Mucosa of rectum (tissue), 2 donors: ENCODE measurements at regions not wholly inside any gene's neighbourhood (a gene's known extent, or its start where the extent isn't known, plus 50 kb on each side); places are given as distances from the start of the nearest gene placed in this dataset.

Experiments
- H3K27ac ChIP-seq, 2 donors: one replicate each; pipeline ENCODE4 v1.7.0; 2013; ENCODE audit warnings: inconsistent platforms in 2 of 2, low read depth in 2 of 2, low read length in 2 of 2
- H3K27me3 ChIP-seq, 2 donors: one replicate each; pipeline ENCODE4 v1.7.0; 2013; ENCODE audit warnings: low read length in 2 of 2; ENCODE audit not compliant: control insufficient read depth in 2 of 2, insufficient read depth in 2 of 2
- H3K36me3 ChIP-seq, 2 donors: one replicate each; pipeline ENCODE4 v1.7.0; 2013; ENCODE audit warnings: low read length in 2 of 2; ENCODE audit not compliant: control insufficient read depth in 2 of 2, insufficient read depth in 2 of 2
- H3K4me1 ChIP-seq, 2 donors: one replicate each; pipeline ENCODE4 v1.7.0; 2013; ENCODE audit warnings: low read length in 2 of 2, mild to moderate bottlenecking in 1 of 2; ENCODE audit not compliant: control insufficient read depth in 2 of 2, insufficient read depth in 2 of 2
- H3K4me3 ChIP-seq, 2 donors: one replicate each; pipeline ENCODE4 v1.7.0; 2013; ENCODE audit warnings: low read length in 2 of 2
- H3K9ac ChIP-seq, 2 donors: one replicate each; pipeline ENCODE4 v1.7.0; 2013; ENCODE audit warnings: low read length in 2 of 2, low read depth in 1 of 2, mild to moderate bottlenecking in 1 of 2
- H3K9me3 ChIP-seq, 2 donors: one replicate each; pipeline ENCODE4 v1.7.0; 2013; ENCODE audit warnings: low read length in 2 of 2; ENCODE audit not compliant: control insufficient read depth in 2 of 2
- donor health status: healthy.
- donor health status: Normal muscosa, but diverticular disease.

GRCh38 chr10:128324058-128324827, 198.0 kb upstream of the MKI67 start:
- Histone ChIP-seq H3K36me3 (no peaks in the 10 kb centered on the region), H3K9me3 (no peaks in the 10 kb centered on the region), H3K9ac (no peak overlapping the region), H3K4me1 (no peaks in the 10 kb centered on the region), H3K27ac (no peak overlapping the region), H3K27me3 (no peaks in the 10 kb centered on the region), H3K4me3 (no peak overlapping the region)

- Histone ChIP-seq H3K4me1 (no peaks in the 10 kb centered on the region), H3K9ac (no peak overlapping the region), H3K27me3 (no peaks in the 10 kb centered on the region), H3K4me3 (no peak overlapping the region), H3K9me3 (no peaks in the 10 kb centered on the region), H3K36me3 (no peaks in the 10 kb centered on the region), H3K27ac (no peak overlapping the region)
Observed at GRCh38 chr10:128325788-128326187, 199.6 kb upstream of the MKI67 start.

- H3K4me3 ChIP-seq, result no peak overlapping the region
- no peaks in the 10 kb centered on the region for H3K27me3 ChIP-seq
- H3K36me3 ChIP-seq, result no peaks in the 10 kb centered on the region
- H3K9ac ChIP-seq, result no peak overlapping the region
- no peak overlapping the region for H3K27ac ChIP-seq
- H3K4me1 ChIP-seq, result no peaks in the 10 kb centered on the region
- no peaks in the 10 kb centered on the region for H3K9me3 ChIP-seq
Observed at GRCh38 chr10:128326251-128326650, 200.0 kb upstream of the MKI67 start.

GRCh38 chr10:128326851-128327250, 200.6 kb upstream of the MKI67 start:
- Histone ChIP-seq H3K36me3 (no peaks in the 10 kb centered on the region), H3K27me3 (no peaks in the 10 kb centered on the region), H3K27ac (no peak overlapping the region), H3K9ac (no peak overlapping the region), H3K9me3 (no peaks in the 10 kb centered on the region), H3K4me1 (no peaks in the 10 kb centered on the region), H3K4me3 (no peak overlapping the region)

- no peak overlapping the region for H3K9ac ChIP-seq
- no peaks in the 10 kb centered on the region for H3K4me1 ChIP-seq
- no peaks in the 10 kb centered on the region for H3K36me3 ChIP-seq
- H3K27ac ChIP-seq, result no peak overlapping the region
- no peaks in the 10 kb centered on the region for H3K9me3 ChIP-seq
- H3K4me3 ChIP-seq, result no peak overlapping the region
- no peaks in the 10 kb centered on the region for H3K27me3 ChIP-seq
Observed at GRCh38 chr10:128336401-128336800, 210.2 kb upstream of the MKI67 start.

GRCh38 chr10:128337860-128338378, 211.7 kb upstream of the MKI67 start:
- Histone ChIP-seq H3K9me3 (no peaks in the 10 kb centered on the region), H3K9ac (no peak overlapping the region), H3K27me3 (no peaks in the 10 kb centered on the region), H3K27ac (no peak overlapping the region), H3K4me1 (no peaks in the 10 kb centered on the region), H3K36me3 (no peaks in the 10 kb centered on the region), H3K4me3 (no peak overlapping the region)

GRCh38 chr10:128338951-128339350, 212.7 kb upstream of the MKI67 start:
- Histone ChIP-seq H3K4me3 (no peak overlapping the region), H3K36me3 (no peaks in the 10 kb centered on the region), H3K4me1 (no peaks in the 10 kb centered on the region), H3K27me3 (no peaks in the 10 kb centered on the region), H3K9me3 (no peaks in the 10 kb centered on the region), H3K9ac (no peak overlapping the region), H3K27ac (no peak overlapping the region)

- H3K9ac ChIP-seq, result no peak overlapping the region
- no peak overlapping the region for H3K27ac ChIP-seq
- no peaks in the 10 kb centered on the region for H3K36me3 ChIP-seq
- H3K9me3 ChIP-seq, result no peaks in the 10 kb centered on the region
- H3K4me1 ChIP-seq, result no peaks in the 10 kb centered on the region
- H3K27me3 ChIP-seq, result no peaks in the 10 kb centered on the region
- no peak overlapping the region for H3K4me3 ChIP-seq
Observed at GRCh38 chr10:128339753-128340152, 213.5 kb upstream of the MKI67 start.

GRCh38 chr10:128345353-128345752, 219.1 kb upstream of the MKI67 start:
- no peak overlapping the region for H3K27ac ChIP-seq
- H3K27me3 ChIP-seq, result no peaks in the 10 kb centered on the region
- H3K36me3 ChIP-seq, result no peaks in the 10 kb centered on the region
- H3K4me1 ChIP-seq, result no peaks in the 10 kb centered on the region
- H3K9ac ChIP-seq, result no peak overlapping the region
- no peaks in the 10 kb centered on the region for H3K9me3 ChIP-seq
- no peak overlapping the region for H3K4me3 ChIP-seq

GRCh38 chr10:128360783-128361182, 234.6 kb upstream of the MKI67 start:
- Histone ChIP-seq H3K9ac (no peak overlapping the region), H3K4me1 (no peaks in the 10 kb centered on the region), H3K4me3 (no peak overlapping the region), H3K9me3 (no peaks in the 10 kb centered on the region), H3K27me3 (no peaks in the 10 kb centered on the region), H3K36me3 (no peaks in the 10 kb centered on the region), H3K27ac (no peak overlapping the region)
